ENCODE measurements at regions not wholly inside any gene's neighbourhood (a gene's known extent, or its start where the extent isn't known, plus 50 kb on each side); places are given as distances from the start of the nearest gene placed in this dataset.

- H3K4me2 ChIP-seq: no peak overlapping the region
- no peak overlapping the region for H3K27ac ChIP-seq (ENCODE audit: low read depth in 2 of 2, low read length in 1 of 2)
- no peak overlapping the region for H3K4me3 ChIP-seq (ENCODE audit: low read depth in 2 of 2, low read length in 1 of 2)
- ChIA-PET POLR2A (no interaction called here), CTCF (interaction anchor here (0.8 kb wide), 1 partner anchor 380 kb away, joined by 4 read pairs; no protein-coding TSS in a partner anchor)
- DNase-seq: no peak
- H3K4me1 ChIP-seq (ENCODE audit: control insufficient read depth in 1 of 2, insufficient read depth in 2 of 2, low read depth in 1 of 2, low read length in 1 of 2): peaks cover 0 to 16% of the 10 kb centered on the region in 2 experiments; a peak in 1 of 4 replicates
- no peak for TF ChIP-seq NRF1 (IDR thresholded peaks at IDR 0.05; ENCODE audit: low read depth, low read length)
- TF ChIP-seq RFX5 (IDR thresholded peaks at IDR 0.05; ENCODE audit: low read length): no peak
- TF ChIP-seq POLR2AphosphoS5 (IDR thresholded peaks at IDR 0.05; ENCODE audit: low read depth, low read length): no peak
- TF ChIP-seq RCOR1 (IDR thresholded peaks at IDR 0.05; ENCODE audit: low read length): no peak
- TF ChIP-seq MXI1 (IDR thresholded peaks at IDR 0.05; ENCODE audit: low read depth, low read length): no peak
- TF ChIP-seq, protein P1, sequence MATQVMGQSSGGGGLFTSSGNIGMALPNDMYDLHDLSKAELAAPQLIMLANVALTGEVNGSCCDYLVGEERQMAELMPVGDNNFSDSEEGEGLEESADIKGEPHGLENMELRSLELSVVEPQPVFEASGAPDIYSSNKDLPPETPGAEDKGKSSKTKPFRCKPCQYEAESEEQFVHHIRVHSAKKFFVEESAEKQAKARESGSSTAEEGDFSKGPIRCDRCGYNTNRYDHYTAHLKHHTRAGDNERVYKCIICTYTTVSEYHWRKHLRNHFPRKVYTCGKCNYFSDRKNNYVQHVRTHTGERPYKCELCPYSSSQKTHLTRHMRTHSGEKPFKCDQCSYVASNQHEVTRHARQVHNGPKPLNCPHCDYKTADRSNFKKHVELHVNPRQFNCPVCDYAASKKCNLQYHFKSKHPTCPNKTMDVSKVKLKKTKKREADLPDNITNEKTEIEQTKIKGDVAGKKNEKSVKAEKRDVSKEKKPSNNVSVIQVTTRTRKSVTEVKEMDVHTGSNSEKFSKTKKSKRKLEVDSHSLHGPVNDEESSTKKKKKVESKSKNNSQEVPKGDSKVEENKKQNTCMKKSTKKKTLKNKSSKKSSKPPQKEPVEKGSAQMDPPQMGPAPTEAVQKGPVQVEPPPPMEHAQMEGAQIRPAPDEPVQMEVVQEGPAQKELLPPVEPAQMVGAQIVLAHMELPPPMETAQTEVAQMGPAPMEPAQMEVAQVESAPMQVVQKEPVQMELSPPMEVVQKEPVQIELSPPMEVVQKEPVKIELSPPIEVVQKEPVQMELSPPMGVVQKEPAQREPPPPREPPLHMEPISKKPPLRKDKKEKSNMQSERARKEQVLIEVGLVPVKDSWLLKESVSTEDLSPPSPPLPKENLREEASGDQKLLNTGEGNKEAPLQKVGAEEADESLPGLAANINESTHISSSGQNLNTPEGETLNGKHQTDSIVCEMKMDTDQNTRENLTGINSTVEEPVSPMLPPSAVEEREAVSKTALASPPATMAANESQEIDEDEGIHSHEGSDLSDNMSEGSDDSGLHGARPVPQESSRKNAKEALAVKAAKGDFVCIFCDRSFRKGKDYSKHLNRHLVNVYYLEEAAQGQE (IDR thresholded peaks at IDR 0.05; ENCODE audit: low read depth, low read length): no peak
- TF ChIP-seq EP300 (IDR thresholded peaks at IDR 0.05; ENCODE audit: borderline replicate concordance in 1 of 2, low read depth in 1 of 2, low read length in 1 of 2): no peak
- no peak for TF ChIP-seq TCF12 (IDR thresholded peaks at IDR 0.05)
- no peak for TF ChIP-seq CTCF (IDR thresholded peaks at IDR 0.05)
- no peak for TF ChIP-seq ZBTB33 (IDR thresholded peaks at IDR 0.05; ENCODE audit: borderline replicate concordance, low read depth)
- TF ChIP-seq JUND (IDR thresholded peaks at IDR 0.05): no peak
- H3K9me3 ChIP-seq: no peaks in the 10 kb centered on the region
- no peaks in the 10 kb centered on the region for H3K9me2 ChIP-seq
- H4K20me1 ChIP-seq (ENCODE audit: insufficient read depth): no peaks in the 10 kb centered on the region
- H3K36me3 ChIP-seq (replicated peaks in 1 of 2; ENCODE audit: control insufficient read depth in 1 of 2, insufficient read depth in 2 of 2, low read length in 1 of 2): no peaks in the 10 kb centered on the region
- no peaks in the 10 kb centered on the region for H3F3A ChIP-seq (replicated peaks; ENCODE audit: insufficient read depth)
- H3K27me3 ChIP-seq (ENCODE audit: insufficient read depth): no peaks in the 10 kb centered on the region
- H3K79me2 ChIP-seq (ENCODE audit: insufficient read depth): no peaks in the 10 kb centered on the region
- H2AFZ ChIP-seq (ENCODE audit: low read depth): no peak overlapping the region
- WGBS (ENCODE audit: low lambda C conversion rate): 26% methylated on average over 4 of the region's 10 CpGs
- no peak overlapping the region for H3K9ac ChIP-seq
Measured at GRCh38 chr2:16127276-16127940, 187.1 kb downstream of the MYCN start.
